Thyroid gland (tissue), 4 donors: ENCODE measurements at regions not wholly inside any gene's neighbourhood (a gene's known extent, or its start where the extent isn't known, plus 50 kb on each side); places are given as distances from the start of the nearest gene placed in this dataset.

ENCODE experiments used
- CTCF ChIP-seq, 6 experiments: fragments of 200-600 bp in 3 of 6; fragments of 450-650 bp in 3 of 6; sonication (generic) in 3 of 6; IDR thresholded peaks; one replicate each; pipeline ENCODE4 v1.5.1; 2016 to 2019; ENCODE audit warnings: antibody characterized with exemption in 6 of 6, mild to moderate bottlenecking in 2 of 6, inconsistent platforms in 1 of 6, moderate library complexity in 1 of 6
- POLR2A ChIP-seq, 2 donors: fragments of 450-650 bp; IDR thresholded peaks; one replicate each; pipeline ENCODE4 v1.6.1; 2017; ENCODE audit warnings: antibody characterized with exemption in 2 of 2, mild to moderate bottlenecking in 2 of 2, moderate library complexity in 1 of 2

- no peak for TF ChIP-seq CTCF (IDR thresholded peaks at IDR 0.05)
- TF ChIP-seq POLR2A (IDR thresholded peaks at IDR 0.05) = no peak
These were observed 86.6 kb upstream of the IQCM start for GRCh38 chr4:149902242-149902641.
